Choroid plexus epithelial cell (primary cell): ENCODE measurements at regions not wholly inside any gene's neighbourhood (a gene's known extent, or its start where the extent isn't known, plus 50 kb on each side); places are given as distances from the start of the nearest gene placed in this dataset.

Source experiments
- DNase-seq: peaks from one replicate; pipeline ENCODE4 v3.0.0-alpha.2; 2010; ENCODE audit warnings: low read depth
- H3K4me3 ChIP-seq: 2 replicates; pipeline ENCODE4 v1.5.1; 2011; ENCODE audit warnings: low read depth, mild to moderate bottlenecking, control low read depth, low read length, moderate library complexity
- CTCF ChIP-seq: conservative IDR thresholded peaks from 2 replicates; pipeline ENCODE4 v1.5.1; 2011; ENCODE audit warnings: low read depth, mild to moderate bottlenecking, control low read depth, inconsistent platforms, low read length, moderate library complexity

GRCh38 chr7:86962623-86963022 is 96.8 kb downstream of the ELAPOR2 start:
- DNase-seq, result no peak
- TF ChIP-seq CTCF, result no peak
- H3K4me3 ChIP-seq, result no peak overlapping the region

GRCh38 chr7:86961686-86962085 is 97.8 kb downstream of the ELAPOR2 start:
- DNase-seq, result no peak
- no peak overlapping the region for H3K4me3 ChIP-seq
- TF ChIP-seq CTCF, result no peak

- no peak overlapping the region for H3K4me3 ChIP-seq
- no peak for DNase-seq
- TF ChIP-seq CTCF, result no peak
These were observed 101.1 kb downstream of the ELAPOR2 start for GRCh38 chr7:86958380-86958779.

- no peak for TF ChIP-seq CTCF
- no peak overlapping the region for H3K4me3 ChIP-seq
- no peak for DNase-seq
These were observed 102.9 kb downstream of the ELAPOR2 start for GRCh38 chr7:86956567-86956966.

GRCh38 chr7:86955895-86956503 is 103.5 kb downstream of the ELAPOR2 start:
- no peak overlapping the region for H3K4me3 ChIP-seq
- TF ChIP-seq CTCF, result no peak
- no peak for DNase-seq

GRCh38 chr7:86954971-86955370 is 104.5 kb downstream of the ELAPOR2 start:
- no peak overlapping the region for H3K4me3 ChIP-seq
- DNase-seq, result no peak
- TF ChIP-seq CTCF, result no peak

GRCh38 chr7:86953653-86954336 is 105.7 kb downstream of the ELAPOR2 start:
- TF ChIP-seq CTCF, result no peak
- DNase-seq, result no peak
- H3K4me3 ChIP-seq, result no peak overlapping the region
